ENCODE measurements at regions not wholly inside any gene's neighbourhood (a gene's known extent, or its start where the extent isn't known, plus 50 kb on each side); places are given as distances from the start of the nearest gene placed in this dataset.

- no peak for FAIRE-seq
- ChIA-PET CTCF (no interaction called here), POLR2A (no interaction called here)
- no peak overlapping the region for H3K4me2 ChIP-seq
- H3K4me3 ChIP-seq: no peak overlapping the region
- no peaks in the 10 kb centered on the region for H3K4me1 ChIP-seq
- 5% methylated on average over 1 of the region's 1 CpG for WGBS (ENCODE audit: missing lambda C conversion rate)
- TF ChIP-seq RFX5 (IDR thresholded peaks at IDR 0.05) (no peak), BHLHE40 (IDR thresholded peaks at IDR 0.05; ENCODE audit: low read depth, low read length) (no peak), ZFP36 (IDR thresholded peaks at IDR 0.05; ENCODE audit: borderline replicate concordance, partially characterized antibody) (no peak)
- TF ChIP-seq, protein P1, sequence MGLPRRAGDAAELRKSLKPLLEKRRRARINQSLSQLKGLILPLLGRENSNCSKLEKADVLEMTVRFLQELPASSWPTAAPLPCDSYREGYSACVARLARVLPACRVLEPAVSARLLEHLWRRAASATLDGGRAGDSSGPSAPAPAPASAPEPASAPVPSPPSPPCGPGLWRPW (IDR thresholded peaks at IDR 0.05): no peak
- DNase-seq (ENCODE audit: low read depth in 1 of 2, low spot score in 1 of 2): no peak
- ATAC-seq: no peak
- H3K27ac ChIP-seq: no peak overlapping the region
- H3K9me3 ChIP-seq: no peaks in the 10 kb centered on the region
Observed at GRCh38 chr5:163106098-163106497, 331.3 kb upstream of the CCNG1 start.

GRCh38 chr5:163108351-163108750, 329.0 kb upstream of the CCNG1 start:
- DNase-seq (ENCODE audit: low read depth in 1 of 2, low spot score in 1 of 2) (no peak), ATAC-seq (no peak), FAIRE-seq (no peak)
- no peak for TF ChIP-seq ZNF302 (CRISPR knock-in tag; IDR thresholded peaks at IDR 0.05)
- no peak for TF ChIP-seq POLR2AphosphoS2 (conservative IDR thresholded peaks at IDR 0.05; ENCODE audit: low read length)
- no peak for TF ChIP-seq BHLHE40 (IDR thresholded peaks at IDR 0.05; ENCODE audit: low read depth, low read length)
- peak; percentile 58 for TF ChIP-seq MAFK (IDR thresholded peaks at IDR 0.05; ENCODE audit: partially characterized antibody)
- TF ChIP-seq JUN (IDR thresholded peaks at IDR 0.05): no peak
- TF ChIP-seq FOXS1 (CRISPR knock-in tag; IDR thresholded peaks at IDR 0.05): no peak
- no peak for TF ChIP-seq KDM1A (IDR thresholded peaks at IDR 0.05; ENCODE audit: low read depth)
- Histone ChIP-seq H3K27ac (no peak overlapping the region), H3K9me3 (no peaks in the 10 kb centered on the region), H3K4me1 (no peaks in the 10 kb centered on the region), H3K4me3 (no peak overlapping the region), H3K4me2 (no peak overlapping the region)
- POLR2A ChIA-PET: no interaction called here
- 32% methylated on average over 1 of the region's 1 CpG for WGBS (ENCODE audit: missing lambda C conversion rate)
- CTCF ChIA-PET: no interaction called here

DNA sequence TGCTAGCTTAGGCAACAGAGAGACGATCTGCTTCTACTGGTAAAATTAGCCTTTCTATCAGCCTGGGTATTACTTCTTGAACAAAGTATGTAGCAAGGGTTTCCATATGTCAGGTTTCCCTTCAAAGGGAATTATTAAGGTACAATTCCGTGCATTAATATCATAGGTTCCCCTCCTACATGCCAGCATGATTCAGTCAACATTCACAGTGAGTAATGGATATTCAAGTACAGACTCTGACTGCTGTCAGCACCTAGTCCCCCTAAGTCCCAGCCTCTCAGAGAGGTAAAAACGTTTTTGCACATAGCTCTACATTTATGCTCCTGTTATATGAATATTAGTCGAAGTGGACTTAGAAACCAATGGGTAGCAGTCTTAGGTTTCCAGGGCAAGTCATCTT, 322.4 kb upstream of the CCNG1 start:
- DNase-seq (ENCODE audit: low read depth in 1 of 2, low spot score in 1 of 2): no peak
- no peak for FAIRE-seq

More for the DNA sequence above, 322.4 kb upstream of the CCNG1 start:
- H3K27ac ChIP-seq: no peak overlapping the region
- POLR2A ChIA-PET: no interaction called here
- ATAC-seq: no peak
- WGBS (ENCODE audit: missing lambda C conversion rate): 3% methylated on average over 4 of the region's 4 CpGs
- no peak overlapping the region for H3K4me2 ChIP-seq
- H3K4me1 ChIP-seq: no peaks in the 10 kb centered on the region
- TF ChIP-seq E2F6 (IDR thresholded peaks at IDR 0.05; ENCODE audit: borderline replicate concordance, low read depth) (no peak), POLR2AphosphoS2 (conservative IDR thresholded peaks at IDR 0.05; ENCODE audit: low read length) (no peak), KDM5A (IDR thresholded peaks at IDR 0.05) (no peak), SMC3 (IDR thresholded peaks at IDR 0.05) (no peak), RAD21 (conservative IDR thresholded peaks at IDR 0.05 in 1 of 2, IDR thresholded peaks at IDR 0.05 in 1 of 2) (no peak), MYC (IDR thresholded peaks at IDR 0.05; ENCODE audit: borderline replicate concordance, low read length) (no peak), RCOR1 (IDR thresholded peaks at IDR 0.05; ENCODE audit: low read depth, low read length) (no peak), HMGXB4 (CRISPR knock-in tag; IDR thresholded peaks at IDR 0.05; ENCODE audit: borderline replicate concordance) (no peak), EHF (CRISPR knock-in tag; IDR thresholded peaks at IDR 0.05) (no peak), BHLHE40 (IDR thresholded peaks at IDR 0.05; ENCODE audit: low read depth, low read length) (no peak), CBX8 (IDR thresholded peaks at IDR 0.05) (no peak), RNF2 (IDR thresholded peaks at IDR 0.05; ENCODE audit: borderline replicate concordance, low read depth) (no peak), HOXB5 (CRISPR knock-in tag; IDR thresholded peaks at IDR 0.05) (no peak), NPAS2 (CRISPR knock-in tag; IDR thresholded peaks at IDR 0.05; ENCODE audit: borderline replicate concordance) (no peak)
- TF ChIP-seq, protein P2, sequence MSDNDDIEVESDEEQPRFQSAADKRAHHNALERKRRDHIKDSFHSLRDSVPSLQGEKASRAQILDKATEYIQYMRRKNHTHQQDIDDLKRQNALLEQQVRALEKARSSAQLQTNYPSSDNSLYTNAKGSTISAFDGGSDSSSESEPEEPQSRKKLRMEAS (IDR thresholded peaks at IDR 0.05): no peak
- TF ChIP-seq, protein P3, sequence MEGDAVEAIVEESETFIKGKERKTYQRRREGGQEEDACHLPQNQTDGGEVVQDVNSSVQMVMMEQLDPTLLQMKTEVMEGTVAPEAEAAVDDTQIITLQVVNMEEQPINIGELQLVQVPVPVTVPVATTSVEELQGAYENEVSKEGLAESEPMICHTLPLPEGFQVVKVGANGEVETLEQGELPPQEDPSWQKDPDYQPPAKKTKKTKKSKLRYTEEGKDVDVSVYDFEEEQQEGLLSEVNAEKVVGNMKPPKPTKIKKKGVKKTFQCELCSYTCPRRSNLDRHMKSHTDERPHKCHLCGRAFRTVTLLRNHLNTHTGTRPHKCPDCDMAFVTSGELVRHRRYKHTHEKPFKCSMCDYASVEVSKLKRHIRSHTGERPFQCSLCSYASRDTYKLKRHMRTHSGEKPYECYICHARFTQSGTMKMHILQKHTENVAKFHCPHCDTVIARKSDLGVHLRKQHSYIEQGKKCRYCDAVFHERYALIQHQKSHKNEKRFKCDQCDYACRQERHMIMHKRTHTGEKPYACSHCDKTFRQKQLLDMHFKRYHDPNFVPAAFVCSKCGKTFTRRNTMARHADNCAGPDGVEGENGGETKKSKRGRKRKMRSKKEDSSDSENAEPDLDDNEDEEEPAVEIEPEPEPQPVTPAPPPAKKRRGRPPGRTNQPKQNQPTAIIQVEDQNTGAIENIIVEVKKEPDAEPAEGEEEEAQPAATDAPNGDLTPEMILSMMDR (IDR thresholded peaks at IDR 0.05): no peak
- H3K4me3 ChIP-seq: no peak overlapping the region
- CTCF ChIA-PET: no interaction called here
- H3K9me3 ChIP-seq: no peaks in the 10 kb centered on the region
